ENCODE measurements at regions not wholly inside any gene's neighbourhood (a gene's known extent, or its start where the extent isn't known, plus 50 kb on each side); places are given as distances from the start of the nearest gene placed in this dataset.

GRCh38 chr14:97387252-97387874 is 590.2 kb downstream of the VRK1 start:
- Histone ChIP-seq H3K4me3 (ENCODE audit: low read length) (no peak overlapping the region), H3K36me3 (ENCODE audit: insufficient read depth, low read length) (no peaks in the 10 kb centered on the region), H3K27me3 (ENCODE audit: control insufficient read depth, insufficient read depth, low read length) (no peaks in the 10 kb centered on the region), H3K9me3 (replicated peaks; ENCODE audit: low read length) (peaks cover 20% of the 10 kb centered on the region), H3K4me1 (ENCODE audit: control insufficient read depth, insufficient read depth, low read length) (no peaks in the 10 kb centered on the region), H3K4me2 (ENCODE audit: low read length) (no peak overlapping the region), H3K9ac (ENCODE audit: low read depth, low read length) (no peak overlapping the region)

DNA sequence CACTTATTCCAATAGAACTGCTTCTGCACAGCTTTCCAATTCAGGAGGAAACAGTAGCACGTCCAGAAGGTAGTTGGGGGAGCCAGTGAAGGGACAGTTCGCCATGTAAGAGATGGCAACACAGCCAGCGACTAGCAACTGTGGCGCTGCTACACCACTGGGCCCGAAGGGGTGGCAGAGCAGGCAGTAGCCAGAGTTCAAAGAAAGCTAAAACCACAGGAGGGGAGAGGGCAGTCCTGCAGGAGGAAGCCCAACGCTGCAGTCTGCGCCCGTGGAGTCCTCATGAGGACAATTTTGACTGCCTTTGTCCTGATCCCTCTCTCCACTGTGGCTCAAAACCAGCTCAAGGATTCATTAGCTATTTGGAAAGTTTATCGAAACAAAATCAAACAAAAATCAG is 591.2 kb downstream of the VRK1 start:
- Histone ChIP-seq H3K4me2 (ENCODE audit: low read length) (no peak overlapping the region), H3K9ac (ENCODE audit: low read depth, low read length) (no peak overlapping the region), H3K36me3 (ENCODE audit: insufficient read depth, low read length) (no peaks in the 10 kb centered on the region), H3K4me1 (ENCODE audit: control insufficient read depth, insufficient read depth, low read length) (no peaks in the 10 kb centered on the region), H3K4me3 (ENCODE audit: low read length) (no peak overlapping the region), H3K27me3 (ENCODE audit: control insufficient read depth, insufficient read depth, low read length) (no peaks in the 10 kb centered on the region), H3K9me3 (replicated peaks; ENCODE audit: low read length) (peaks cover 17% of the 10 kb centered on the region)

GRCh38 chr14:97390096-97390724 is 593.0 kb downstream of the VRK1 start:
- H3K9ac ChIP-seq (ENCODE audit: low read depth, low read length) = no peak overlapping the region
- no peaks in the 10 kb centered on the region for H3K4me1 ChIP-seq (ENCODE audit: control insufficient read depth, insufficient read depth, low read length)
- no peaks in the 10 kb centered on the region for H3K27me3 ChIP-seq (ENCODE audit: control insufficient read depth, insufficient read depth, low read length)
- H3K4me3 ChIP-seq (ENCODE audit: low read length) = no peak overlapping the region
- no peak overlapping the region for H3K4me2 ChIP-seq (ENCODE audit: low read length)
- H3K36me3 ChIP-seq (ENCODE audit: insufficient read depth, low read length) = no peaks in the 10 kb centered on the region
- peaks cover 11% of the 10 kb centered on the region for H3K9me3 ChIP-seq (replicated peaks; ENCODE audit: low read length)

- Histone ChIP-seq H3K4me3 (ENCODE audit: low read length) (no peak overlapping the region), H3K4me1 (ENCODE audit: control insufficient read depth, insufficient read depth, low read length) (no peaks in the 10 kb centered on the region), H3K9me3 (replicated peaks; ENCODE audit: low read length) (peaks cover 12% of the 10 kb centered on the region)
These were observed 596.1 kb downstream of the VRK1 start for GRCh38 chr14:97393244-97393643.

GRCh38 chr14:97395068-97395467 is 597.9 kb downstream of the VRK1 start:
- Histone ChIP-seq H3K4me2 (ENCODE audit: low read length) (no peak overlapping the region), H3K4me3 (ENCODE audit: low read length) (no peak overlapping the region), H3K27me3 (ENCODE audit: control insufficient read depth, insufficient read depth, low read length) (no peaks in the 10 kb centered on the region), H3K9me3 (replicated peaks; ENCODE audit: low read length) (peaks cover 6% of the 10 kb centered on the region), H3K36me3 (ENCODE audit: insufficient read depth, low read length) (no peaks in the 10 kb centered on the region), H3K4me1 (ENCODE audit: control insufficient read depth, insufficient read depth, low read length) (no peaks in the 10 kb centered on the region), H3K9ac (ENCODE audit: low read depth, low read length) (no peak overlapping the region)

More at GRCh38 chr14:97393244-97393643, 596.1 kb downstream of the VRK1 start:
- Histone ChIP-seq H3K4me2 (ENCODE audit: low read length) (no peak overlapping the region), H3K36me3 (ENCODE audit: insufficient read depth, low read length) (no peaks in the 10 kb centered on the region), H3K9ac (ENCODE audit: low read depth, low read length) (no peak overlapping the region), H3K27me3 (ENCODE audit: control insufficient read depth, insufficient read depth, low read length) (no peaks in the 10 kb centered on the region)

DNA sequence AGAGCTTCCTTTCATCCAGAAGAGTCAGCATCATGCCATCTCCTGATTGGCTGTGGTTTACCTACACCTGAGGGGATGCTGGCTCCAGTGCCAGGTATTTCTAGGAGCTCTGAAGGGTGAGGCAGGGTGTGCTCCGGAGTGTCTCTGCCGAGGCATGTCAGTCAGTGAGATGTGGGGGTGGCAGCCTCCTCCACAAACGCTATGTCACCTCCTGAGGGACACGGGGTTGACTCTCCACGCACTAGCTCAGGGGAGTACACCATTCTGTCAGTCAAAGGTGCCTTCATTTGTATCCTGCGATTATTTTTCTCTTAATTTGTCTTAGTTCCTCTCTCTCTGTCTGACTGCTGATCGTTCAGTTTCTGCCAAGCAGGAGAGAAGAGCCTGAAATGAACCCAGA is 604.5 kb downstream of the VRK1 start:
- Histone ChIP-seq H3K4me3 (ENCODE audit: low read length) (no peak overlapping the region), H3K36me3 (ENCODE audit: insufficient read depth, low read length) (no peaks in the 10 kb centered on the region), H3K4me1 (ENCODE audit: control insufficient read depth, insufficient read depth, low read length) (no peaks in the 10 kb centered on the region), H3K27me3 (ENCODE audit: control insufficient read depth, insufficient read depth, low read length) (no peaks in the 10 kb centered on the region), H3K9me3 (replicated peaks; ENCODE audit: low read length) (peaks cover 12% of the 10 kb centered on the region), H3K9ac (ENCODE audit: low read depth, low read length) (no peak overlapping the region), H3K4me2 (ENCODE audit: low read length) (no peak overlapping the region)

- Histone ChIP-seq H3K36me3 (ENCODE audit: insufficient read depth, low read length) (no peaks in the 10 kb centered on the region), H3K27me3 (ENCODE audit: control insufficient read depth, insufficient read depth, low read length) (no peaks in the 10 kb centered on the region), H3K4me2 (ENCODE audit: low read length) (no peak overlapping the region), H3K4me3 (ENCODE audit: low read length) (no peak overlapping the region), H3K9me3 (replicated peaks; ENCODE audit: low read length) (peaks cover 9% of the 10 kb centered on the region), H3K4me1 (ENCODE audit: control insufficient read depth, insufficient read depth, low read length) (no peaks in the 10 kb centered on the region), H3K9ac (ENCODE audit: low read depth, low read length) (no peak overlapping the region)
These were observed 605.1 kb downstream of the VRK1 start for GRCh38 chr14:97402279-97402678.

DNA sequence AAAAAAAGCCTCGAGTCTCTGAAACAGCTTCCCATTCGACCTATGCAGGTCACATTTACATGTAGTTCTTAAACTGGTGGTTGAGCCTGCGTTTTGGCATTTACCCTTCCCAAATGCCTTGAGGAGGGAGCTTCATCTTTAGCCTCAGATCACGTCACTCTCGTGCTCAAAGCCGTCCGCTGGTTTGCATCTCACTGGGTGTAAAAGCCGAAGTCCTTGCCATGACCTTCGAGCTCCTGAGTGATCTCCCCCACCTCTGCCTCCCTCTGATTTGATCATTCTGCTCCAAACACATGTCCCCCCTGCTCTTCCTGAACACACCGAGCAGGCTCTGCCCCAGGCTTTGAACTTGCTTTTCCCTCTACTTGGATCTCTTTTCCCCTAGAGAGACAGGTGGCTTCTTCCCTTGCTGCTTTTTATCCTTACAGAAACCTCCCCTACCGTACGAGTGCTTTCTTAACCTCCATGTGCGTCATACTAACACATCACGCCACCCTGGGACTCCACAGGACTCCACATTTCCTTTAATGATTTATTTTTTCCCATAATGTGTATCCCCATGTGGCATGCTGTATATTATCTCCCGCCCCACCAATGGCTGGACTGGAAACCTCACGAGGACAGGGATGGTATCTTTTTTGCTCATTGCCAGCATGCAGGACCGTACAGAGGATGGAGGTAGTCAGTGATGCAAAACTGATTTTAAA is 610.7 kb downstream of the VRK1 start:
- Histone ChIP-seq H3K9ac (ENCODE audit: low read depth, low read length) (no peak overlapping the region), H3K4me3 (ENCODE audit: low read length) (no peak overlapping the region), H3K4me2 (ENCODE audit: low read length) (no peak overlapping the region), H3K4me1 (ENCODE audit: control insufficient read depth, insufficient read depth, low read length) (no peaks in the 10 kb centered on the region), H3K9me3 (replicated peaks; ENCODE audit: low read length) (no peaks in the 10 kb centered on the region), H3K27me3 (ENCODE audit: control insufficient read depth, insufficient read depth, low read length) (no peaks in the 10 kb centered on the region), H3K36me3 (ENCODE audit: insufficient read depth, low read length) (no peaks in the 10 kb centered on the region)

- Histone ChIP-seq H3K9ac (ENCODE audit: low read depth, low read length) (no peak overlapping the region), H3K9me3 (replicated peaks; ENCODE audit: low read length) (no peaks in the 10 kb centered on the region), H3K36me3 (ENCODE audit: insufficient read depth, low read length) (no peaks in the 10 kb centered on the region), H3K4me2 (ENCODE audit: low read length) (no peak overlapping the region), H3K4me3 (ENCODE audit: low read length) (no peak overlapping the region), H3K4me1 (ENCODE audit: control insufficient read depth, insufficient read depth, low read length) (no peaks in the 10 kb centered on the region), H3K27me3 (ENCODE audit: control insufficient read depth, insufficient read depth, low read length) (no peaks in the 10 kb centered on the region)
These were observed 611.3 kb downstream of the VRK1 start for GRCh38 chr14:97408503-97408902.

GRCh38 chr14:97408937-97409815 is 612.0 kb downstream of the VRK1 start:
- no peak overlapping the region for H3K4me2 ChIP-seq (ENCODE audit: low read length)
- H3K4me3 ChIP-seq (ENCODE audit: low read length) = no peak overlapping the region
- no peaks in the 10 kb centered on the region for H3K36me3 ChIP-seq (ENCODE audit: insufficient read depth, low read length)
- no peaks in the 10 kb centered on the region for H3K9me3 ChIP-seq (replicated peaks; ENCODE audit: low read length)
- no peak overlapping the region for H3K9ac ChIP-seq (ENCODE audit: low read depth, low read length)
- H3K27me3 ChIP-seq (ENCODE audit: control insufficient read depth, insufficient read depth, low read length) = no peaks in the 10 kb centered on the region
- H3K4me1 ChIP-seq (ENCODE audit: control insufficient read depth, insufficient read depth, low read length) = no peaks in the 10 kb centered on the region

Data from skeletal muscle satellite cell (primary cell).